A549 (cell line): ENCODE measurements at regions not wholly inside any gene's neighbourhood (a gene's known extent, or its start where the extent isn't known, plus 50 kb on each side); places are given as distances from the start of the nearest gene placed in this dataset.

Source experiments
- ATAC-seq, 2 experiments: fragments of 200-7000 bp in 1 of 2; fragments of >200 bp in 1 of 2; cut with Nextera tagmentation in 1 of 2; cut with Tn5 transposase in 1 of 2; 3 replicates each; pipeline versions ENCODE4 v1.8.0 to v1.9.1; 2018 to 2020; ENCODE audit warnings: mild to moderate bottlenecking in 1 of 2, moderate library complexity in 1 of 2
- CTCF ChIA-PET: fragments of 300-600 bp; sonication (Branson Sonifier 250); formaldehyde crosslinking; extraction: SDS; loops from one replicate; lab custom pipeline; 2021; ENCODE audit warnings: antibody characterized with exemption, inconsistent platforms; lab: Yijun Ruan, JAX
- POLR2A ChIA-PET: fragments of 350-600 bp; formaldehyde crosslinking; extraction: SDS; loops from one replicate; lab custom pipeline; 2021; ENCODE audit warnings: antibody characterized with exemption, inconsistent platforms; lab: Yijun Ruan, JAX
- DNase-seq, 2 experiments: peaks; one replicate each; pipeline versions ENCODE4 v3.0.0 to v3.0.0-alpha.2; 2011 to 2016; ENCODE audit warnings: low read depth in 1 of 2, low spot score in 1 of 2
- FAIRE-seq: peaks from 2 replicates; lab custom pipeline; 2011; peaks lifted over from hg19 to GRCh38; lab: Jason Lieb, UNC
- H3K27ac ChIP-seq, 2 experiments: fragments of >200 bp; sonication (Bioruptor Twin); formaldehyde crosslinking; 3 replicates each; pipeline ENCODE4 v1.5.1; 2016 to 2017
- H3K4me1 ChIP-seq: fragments of >200 bp; sonication (Bioruptor Twin); formaldehyde crosslinking; 3 replicates; pipeline ENCODE4 v1.6.1; 2016
- H3K4me2 ChIP-seq: fragments of >200 bp; sonication (Bioruptor Twin); formaldehyde crosslinking; 3 replicates; pipeline ENCODE4 v1.6.1; 2016
- H3K4me3 ChIP-seq: fragments of >200 bp; sonication (Bioruptor Twin); formaldehyde crosslinking; 3 replicates; pipeline ENCODE4 v1.5.1; 2016
- H3K9me3 ChIP-seq: fragments of >200 bp; sonication (Bioruptor Twin); formaldehyde crosslinking; 3 replicates; pipeline ENCODE4 v1.6.1; 2016
- BCL3 ChIP-seq: fragments of >200 bp; sonication (Bioruptor Twin); formaldehyde crosslinking; IDR thresholded peaks from 3 replicates; pipeline ENCODE4 v1.6.1; 2016
- CBX2 ChIP-seq: fragments of 200-600 bp; sonication (generic); IDR thresholded peaks from 2 replicates; pipeline ENCODE4 v1.6.1; 2016; ENCODE audit warnings: low read depth, mild to moderate bottlenecking, borderline replicate concordance
- CEBPB ChIP-seq, 2 experiments: fragments of >200 bp in 1 of 2; sonication (Bioruptor Twin) in 1 of 2; formaldehyde crosslinking in 1 of 2; IDR thresholded peaks; 2 replicates each; pipeline ENCODE4 v1.6.1; 2012 to 2016
- CHD4 ChIP-seq: fragments of 200-600 bp; sonication (generic); IDR thresholded peaks from 2 replicates; pipeline ENCODE4 v1.6.1; 2016; ENCODE audit warnings: antibody characterized with exemption, mild to moderate bottlenecking, borderline replicate concordance
- EHMT2 ChIP-seq: fragments of 200-600 bp; sonication (generic); IDR thresholded peaks from 2 replicates; pipeline ENCODE4 v1.6.1; 2016; ENCODE audit warnings: antibody characterized with exemption, low read depth, mild to moderate bottlenecking, moderate library complexity
- FOSB ChIP-seq: fragments of 250-450 bp; sonication (Bioruptor Pico); IDR thresholded peaks from 2 replicates; pipeline ENCODE4 v1.5.0; 2020; ENCODE audit warnings: mild to moderate bottlenecking, moderate library complexity
- FOSL2 ChIP-seq, 2 experiments: fragments of 450-650 bp in 1 of 2; fragments of >200 bp in 1 of 2; sonication (Bioruptor Twin) in 1 of 2; formaldehyde crosslinking; IDR thresholded peaks; 2 replicates each; pipeline versions ENCODE4 v1.5.0 to v1.6.1; 2016 to 2020; ENCODE audit warnings: mild to moderate bottlenecking in 1 of 2, moderate library complexity in 1 of 2
- HOXA7 ChIP-seq: fragments of 250-450 bp; sonication (Bioruptor Pico); IDR thresholded peaks from 2 replicates; pipeline ENCODE4 v1.5.0; 2020; ENCODE audit warnings: mild to moderate bottlenecking, moderate library complexity
- HOXB5 ChIP-seq: fragments of 250-450 bp; sonication (Bioruptor Pico); IDR thresholded peaks from 2 replicates; pipeline ENCODE4 v1.5.0; 2020; ENCODE audit warnings: mild to moderate bottlenecking, moderate library complexity
- KDM5A ChIP-seq: fragments of 200-600 bp; sonication (generic); IDR thresholded peaks from 2 replicates; pipeline ENCODE4 v1.6.1; 2016; ENCODE audit warnings: antibody characterized with exemption, mild to moderate bottlenecking
- MAFK ChIP-seq: fragments of 450-650 bp; IDR thresholded peaks from 2 replicates; pipeline ENCODE4 v1.6.1; 2014; ENCODE audit not compliant: partially characterized antibody
- NFE2L2 ChIP-seq: fragments of 150-350 bp; conservative IDR thresholded peaks from 2 replicates; pipeline ENCODE4 v1.6.1; 2014; ENCODE audit warnings: low read length
- NR3C1 ChIP-seq: fragments of >200 bp; sonication (Bioruptor Twin); formaldehyde crosslinking; IDR thresholded peaks from 3 replicates; pipeline ENCODE4 v1.6.1; 2017
- RARB ChIP-seq: fragments of 250-450 bp; sonication (Bioruptor Pico); IDR thresholded peaks from 2 replicates; pipeline ENCODE4 v1.8.0; 2021; ENCODE audit warnings: mild to moderate bottlenecking, moderate library complexity
- REST ChIP-seq: fragments of 200-600 bp; sonication (generic); IDR thresholded peaks from 2 replicates; pipeline ENCODE4 v1.6.1; 2016; ENCODE audit warnings: antibody characterized with exemption, mild to moderate bottlenecking, moderate library complexity
- SMC3 ChIP-seq: fragments of >200 bp; sonication (Bioruptor Twin); formaldehyde crosslinking; IDR thresholded peaks from 3 replicates; pipeline ENCODE4 v1.6.1; 2018; ENCODE audit warnings: inconsistent platforms
- ZNF302 ChIP-seq: fragments of 250-450 bp; sonication (Bioruptor Pico); IDR thresholded peaks from 2 replicates; pipeline ENCODE4 v1.9.0; 2021; ENCODE audit warnings: inconsistent platforms, mild to moderate bottlenecking, moderate library complexity
- WGBS: methylation state at CpG from one replicate; pipeline ENCODE4 v1.1.6; 2017; ENCODE audit errors: missing lambda C conversion rate; 5-methylcytosine and 5-hydroxymethylcytosine counted together
- TF ChIP-seq, protein P1 (sequence below): fragments of 150-350 bp; IDR thresholded peaks from 2 replicates; pipeline ENCODE4 v1.6.1; 2014; ENCODE audit warnings: low read depth, mild to moderate bottlenecking, low read length
- TF ChIP-seq, protein P2 (sequence below): IDR thresholded peaks from 2 replicates; pipeline ENCODE4 v1.6.1; 2012; ENCODE audit warnings: low read depth, borderline replicate concordance

DNA sequence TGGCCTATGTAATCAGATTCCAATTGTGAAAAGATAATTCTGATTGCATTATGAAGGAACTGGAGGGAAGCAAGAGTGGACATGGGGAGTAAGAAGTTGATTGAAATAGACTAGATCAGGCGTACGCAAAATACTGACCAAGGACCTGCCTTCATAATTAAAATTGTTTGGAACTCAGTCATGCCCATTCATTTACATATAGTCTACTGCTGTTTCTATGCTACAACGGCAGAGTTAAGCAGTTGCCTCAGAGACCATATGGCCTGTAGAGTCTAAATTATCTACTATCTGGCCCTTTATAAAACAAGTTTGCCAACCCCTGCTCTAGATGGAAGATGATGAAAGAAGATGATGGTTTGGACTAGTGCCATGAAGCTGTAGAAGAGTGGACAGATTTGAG, 170.0 kb upstream of the ARID2 start:
- DNase-seq, result no peak

GRCh38 chr12:45560689-45561088, 168.8 kb upstream of the ARID2 start:
- DNase-seq, result no peak
- H3K4me3 ChIP-seq, result no peak overlapping the region
- CTCF ChIA-PET, result interaction anchor here (1.1 to 1.6 kb wide), 2 partner anchors 8 to 17 kb away, joined by 3 read pairs; no protein-coding TSS in a partner anchor
- no peaks in the 10 kb centered on the region for H3K9me3 ChIP-seq
- POLR2A ChIA-PET, result no interaction called here
- no peak for FAIRE-seq
- H3K4me2 ChIP-seq, result no peak overlapping the region
- no peak overlapping the region for H3K27ac ChIP-seq
- 58% methylated on average over 4 of the region's 4 CpGs for WGBS
- H3K4me1 ChIP-seq, result no peaks in the 10 kb centered on the region
- no peak for TF ChIP-seq MAFK
- no peak for TF ChIP-seq CHD4
- no peak for TF ChIP-seq EHMT2
- no peak for TF ChIP-seq CEBPB (IDR thresholded peaks at IDR 0.05)
- no peak for TF ChIP-seq FOSL2 (IDR thresholded peaks at IDR 0.05)
- no peak for TF ChIP-seq FOSL2 (CRISPR knock-in tag; IDR thresholded peaks at IDR 0.05)
- no peak for TF ChIP-seq RARB
- no peak for TF ChIP-seq SMC3
- TF ChIP-seq CBX2, result no peak
- no peak for ATAC-seq

More for the DNA sequence above, 170.0 kb upstream of the ARID2 start:
- Histone ChIP-seq H3K9me3 (no peaks in the 10 kb centered on the region), H3K27ac (no peak overlapping the region)
- POLR2A ChIA-PET, result no interaction called here
- FAIRE-seq, result no peak
- no peak for TF ChIP-seq NR3C1
- TF ChIP-seq, protein P1, sequence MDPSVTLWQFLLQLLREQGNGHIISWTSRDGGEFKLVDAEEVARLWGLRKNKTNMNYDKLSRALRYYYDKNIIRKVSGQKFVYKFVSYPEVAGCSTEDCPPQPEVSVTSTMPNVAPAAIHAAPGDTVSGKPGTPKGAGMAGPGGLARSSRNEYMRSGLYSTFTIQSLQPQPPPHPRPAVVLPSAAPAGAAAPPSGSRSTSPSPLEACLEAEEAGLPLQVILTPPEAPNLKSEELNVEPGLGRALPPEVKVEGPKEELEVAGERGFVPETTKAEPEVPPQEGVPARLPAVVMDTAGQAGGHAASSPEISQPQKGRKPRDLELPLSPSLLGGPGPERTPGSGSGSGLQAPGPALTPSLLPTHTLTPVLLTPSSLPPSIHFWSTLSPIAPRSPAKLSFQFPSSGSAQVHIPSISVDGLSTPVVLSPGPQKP, result no peak
- no peak for TF ChIP-seq CBX2
- TF ChIP-seq MAFK, result no peak
- TF ChIP-seq, protein P2, sequence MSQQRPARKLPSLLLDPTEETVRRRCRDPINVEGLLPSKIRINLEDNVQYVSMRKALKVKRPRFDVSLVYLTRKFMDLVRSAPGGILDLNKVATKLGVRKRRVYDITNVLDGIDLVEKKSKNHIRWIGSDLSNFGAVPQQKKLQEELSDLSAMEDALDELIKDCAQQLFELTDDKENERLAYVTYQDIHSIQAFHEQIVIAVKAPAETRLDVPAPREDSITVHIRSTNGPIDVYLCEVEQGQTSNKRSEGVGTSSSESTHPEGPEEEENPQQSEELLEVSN, result no peak
- TF ChIP-seq REST, result no peak
- no peak for TF ChIP-seq KDM5A
- TF ChIP-seq HOXB5 (CRISPR knock-in tag), result no peak
- no peak for TF ChIP-seq HOXA7 (CRISPR knock-in tag)
- no peak for TF ChIP-seq BCL3
- TF ChIP-seq ZNF302, result no peak
- TF ChIP-seq NFE2L2, result no peak
- TF ChIP-seq FOSB (CRISPR knock-in tag), result no peak
- TF ChIP-seq, all 56 proteins: peak for 0
- WGBS, result 84% methylated on average over 3 of the region's 3 CpGs
- Histone ChIP-seq H3K4me1 (no peaks in the 10 kb centered on the region), H3K4me2 (no peak overlapping the region), H3K4me3 (no peak overlapping the region)
- ATAC-seq, result no peak
- CTCF ChIA-PET, result no interaction called here
